HepG2 (cell line): ENCODE measurements at regions not wholly inside any gene's neighbourhood (a gene's known extent, or its start where the extent isn't known, plus 50 kb on each side); places are given as distances from the start of the nearest gene placed in this dataset.

Experiments used
- AHR ChIP-seq: IDR thresholded peaks from 2 replicates; pipeline ENCODE4 v1.6.1; 2018; ENCODE audit warnings: missing genetic modification reagents, missing compliant biosample characterization
- ELF3 ChIP-seq: IDR thresholded peaks from 2 replicates; pipeline ENCODE4 v1.6.1; 2016; ENCODE audit warnings: missing genetic modification reagents, missing compliant biosample characterization
- FOSL1 ChIP-seq: sonication (generic); formaldehyde crosslinking; IDR thresholded peaks from 2 replicates; pipeline ENCODE4 v1.9.0; 2021; ENCODE audit warnings: missing genetic modification reagents, borderline replicate concordance
- MBD4 ChIP-seq: IDR thresholded peaks from 2 replicates; pipeline ENCODE4 v1.6.1; 2012; ENCODE audit warnings: low read length, inconsistent platforms, borderline replicate concordance
- MED8 ChIP-seq: sonication (generic); formaldehyde crosslinking; IDR thresholded peaks from 2 replicates; pipeline ENCODE4 v1.8.1; 2023; ENCODE audit warnings: mild to moderate bottlenecking, missing genetic modification reagents; ENCODE audit not compliant: insufficient replicate concordance
- MIXL1 ChIP-seq: IDR thresholded peaks from 2 replicates; pipeline ENCODE4 v1.6.1; 2016
- NFIB ChIP-seq: sonication (generic); formaldehyde crosslinking; IDR thresholded peaks from 2 replicates; pipeline ENCODE4 v1.9.0; 2021; ENCODE audit warnings: missing genetic modification reagents, mild to moderate bottlenecking, borderline replicate concordance
- NR1H2 ChIP-seq: sonication (generic); formaldehyde crosslinking; IDR thresholded peaks from 2 replicates; pipeline ENCODE4 v1.8.1; 2022; ENCODE audit warnings: low read depth, missing genetic modification reagents, borderline replicate concordance
- REPIN1 ChIP-seq: sonication (generic); formaldehyde crosslinking; IDR thresholded peaks from 2 replicates; pipeline ENCODE4 v1.8.0; 2022; ENCODE audit warnings: missing genetic modification reagents, low read depth, mild to moderate bottlenecking, borderline replicate concordance
- RERE ChIP-seq: IDR thresholded peaks from 2 replicates; pipeline ENCODE4 v1.6.1; 2016; ENCODE audit warnings: low read depth, missing genetic modification reagents, missing compliant biosample characterization
- RNF219 ChIP-seq: sonication (generic); formaldehyde crosslinking; IDR thresholded peaks from 2 replicates; pipeline ENCODE4 v1.5.0; 2020; ENCODE audit warnings: mild to moderate bottlenecking, missing genetic modification reagents
- RXRB ChIP-seq: IDR thresholded peaks from 2 replicates; pipeline ENCODE4 v1.6.1; 2016; ENCODE audit warnings: borderline replicate concordance, missing genetic modification reagents, missing compliant biosample characterization
- SP5 ChIP-seq: IDR thresholded peaks from 2 replicates; pipeline ENCODE4 v1.6.1; 2016; ENCODE audit warnings: low read depth, borderline replicate concordance
- ZBTB20 ChIP-seq: sonication (generic); formaldehyde crosslinking; IDR thresholded peaks from 2 replicates; pipeline ENCODE4 v1.8.1; 2023; ENCODE audit warnings: missing genetic modification reagents, low read depth, mild to moderate bottlenecking, borderline replicate concordance
- ZBTB39 ChIP-seq: sonication (generic); formaldehyde crosslinking; IDR thresholded peaks from 2 replicates; pipeline ENCODE4 v1.5.0; 2020; ENCODE audit warnings: missing genetic modification reagents
- ZFP36 ChIP-seq: fragments of 150-350 bp; IDR thresholded peaks from 2 replicates; pipeline ENCODE4 v1.6.1; 2018; ENCODE audit warnings: borderline replicate concordance, low read length, low read depth; ENCODE audit not compliant: partially characterized antibody
- ZNF124 ChIP-seq: sonication (generic); formaldehyde crosslinking; IDR thresholded peaks from 2 replicates; pipeline ENCODE4 v1.4.0; 2020; ENCODE audit warnings: missing genetic modification reagents
- ZNF639 ChIP-seq: conservative IDR thresholded peaks from 2 replicates; pipeline ENCODE4 v1.6.1; 2018; ENCODE audit warnings: missing genetic modification reagents
- ZNF776 ChIP-seq: sonication (generic); formaldehyde crosslinking; IDR thresholded peaks from 2 replicates; pipeline ENCODE4 v1.4.0; 2020; ENCODE audit warnings: mild to moderate bottlenecking, missing genetic modification reagents

GRCh38 chr16:81181013-81181720 lies 57.3 kb upstream of the BCO1 start (continued):
- TF ChIP-seq MBD4 (no peak), REPIN1 (CRISPR knock-in tag) (no peak), MIXL1 (peak; percentile 40; the same call in 1 of the 2 replicates), ZBTB39 (CRISPR knock-in tag) (no peak), NR1H2 (CRISPR knock-in tag) (no peak), ZBTB20 (CRISPR knock-in tag) (no peak), MED8 (CRISPR knock-in tag) (no peak), SP5 (CRISPR knock-in tag) (peak; percentile 77), NFIB (CRISPR knock-in tag) (no peak), ZNF639 (0 out of 2 replicates have a peak, but pooled peaks have one; percentile 45), RERE (CRISPR knock-in tag) (0 out of 2 replicates have a peak, but pooled peaks have one; percentile 17), ELF3 (CRISPR knock-in tag) (peak; percentile 71; the same call in 1 of the 2 replicates), AHR (no peak), RXRB (CRISPR knock-in tag) (0 out of 2 replicates have a peak, but pooled peaks have one; percentile 44), RNF219 (no peak), ZNF124 (CRISPR knock-in tag) (no peak), ZNF776 (CRISPR knock-in tag) (no peak), FOSL1 (CRISPR knock-in tag) (peak; percentile 82; the same call in 1 of the 2 replicates), ZFP36 (no peak)
